CD4-positive, alpha-beta T cell treated with Interleukin-17A for 4 hours (primary cell): ENCODE measurements at regions not wholly inside any gene's neighbourhood (a gene's known extent, or its start where the extent isn't known, plus 50 kb on each side); places are given as distances from the start of the nearest gene placed in this dataset.

ENCODE experiments used
- DNase-seq: peaks from one replicate; pipeline ENCODE4 v3.0.0-alpha.2; 2020; ENCODE audit warnings: mixed read lengths

DNA sequence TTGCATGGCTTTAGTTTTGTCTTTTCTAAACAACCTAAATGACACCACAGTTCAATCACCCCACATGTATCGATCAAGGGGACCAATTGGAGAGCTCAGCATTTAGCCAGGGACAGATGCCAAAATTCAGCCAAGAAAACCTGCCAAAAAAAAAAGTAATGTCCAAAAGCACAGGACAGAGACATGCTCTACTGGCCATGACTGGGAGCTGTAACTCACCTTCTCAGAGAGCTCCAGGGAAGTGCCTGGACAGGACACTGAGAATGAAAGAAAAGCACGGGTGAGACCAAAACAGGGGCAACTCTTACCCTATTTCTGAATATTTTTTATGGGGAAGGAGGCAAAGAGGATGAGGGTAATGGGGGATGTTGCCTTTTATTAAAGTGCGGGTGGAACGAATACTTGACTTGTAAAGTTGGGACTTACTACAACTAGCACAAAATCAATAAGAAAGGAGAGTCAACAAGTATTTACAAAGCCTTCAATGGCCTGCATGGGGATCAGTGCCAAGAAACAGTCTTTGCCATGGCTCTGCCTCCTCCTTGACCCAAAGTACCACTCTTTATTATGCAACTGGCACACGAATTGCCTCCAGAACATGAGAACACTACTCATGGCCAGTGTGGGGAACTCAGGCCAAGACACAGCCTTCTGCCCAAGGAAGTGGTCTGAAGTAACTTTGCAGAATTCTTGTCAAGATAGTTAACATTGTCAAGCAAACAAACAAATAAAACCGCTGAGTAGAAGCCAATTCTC lies 72.9 kb upstream of the HK2 start:
- DNase-seq, result no peak

GRCh38 chr2:74762789-74763188 lies 71.1 kb upstream of the HK2 start:
- no peak for DNase-seq

GRCh38 chr2:74763962-74764428 lies 69.9 kb upstream of the HK2 start:
- DNase-seq, result no peak

DNA sequence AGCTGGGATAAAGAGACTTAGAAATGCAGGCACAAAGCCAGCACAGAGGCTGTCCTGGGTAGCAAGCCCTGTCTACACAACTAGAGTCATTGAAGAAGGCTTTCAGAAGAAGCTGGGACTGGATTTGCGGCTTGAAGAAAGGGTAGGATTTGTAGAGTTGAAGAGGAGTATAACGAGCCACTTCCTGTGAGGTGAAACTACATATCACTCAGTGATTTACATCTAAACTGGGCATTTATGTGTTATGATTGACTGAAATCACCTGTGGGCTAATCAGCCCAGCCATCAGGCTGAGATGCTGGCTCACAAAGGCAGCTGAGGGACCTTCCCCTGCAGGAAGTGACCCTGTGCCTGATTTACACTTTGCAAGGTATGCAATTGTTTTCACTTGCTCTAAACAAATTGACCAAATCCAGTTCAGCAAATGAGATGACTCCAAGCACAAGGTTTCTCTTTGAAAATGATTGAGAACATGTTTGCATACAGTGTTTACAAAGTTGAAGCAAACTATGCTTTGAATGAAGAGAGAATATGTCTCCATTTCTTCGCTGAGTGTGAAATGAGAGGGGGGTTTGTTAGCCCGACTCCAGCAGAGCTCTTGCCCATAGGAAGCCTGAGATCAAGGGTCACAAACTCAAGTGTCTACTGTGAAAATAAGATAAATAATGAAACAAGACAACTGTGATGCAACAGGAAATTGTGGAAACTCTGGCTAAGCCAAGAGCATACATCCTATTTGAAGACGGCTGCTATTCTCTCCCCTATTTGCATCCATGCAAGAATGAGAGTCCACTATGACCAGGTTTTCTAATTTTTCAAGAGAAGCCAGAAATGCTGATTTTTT lies 69.3 kb upstream of the HK2 start:
- no peak for DNase-seq

GRCh38 chr2:74766780-74767179 lies 67.1 kb upstream of the HK2 start:
- DNase-seq, result no peak

DNA sequence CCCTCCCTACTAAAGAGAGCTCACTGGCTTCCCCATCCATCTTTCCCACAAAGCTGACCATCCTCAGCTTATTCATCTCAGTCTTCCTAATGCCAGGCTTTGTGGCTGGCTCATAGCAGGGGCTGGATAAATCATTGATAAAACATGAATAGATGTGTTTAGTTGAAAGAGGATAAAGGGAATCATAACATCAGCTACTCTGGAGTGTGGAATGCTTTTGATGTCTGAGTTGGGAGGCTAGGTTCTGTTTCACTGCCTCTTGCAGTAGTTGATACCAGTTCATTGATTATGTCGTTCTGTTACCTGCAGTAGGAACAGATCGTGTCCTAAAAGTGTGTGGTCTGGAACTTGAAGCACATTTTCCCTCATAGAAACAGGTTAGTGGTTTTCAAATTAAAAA lies 66.3 kb upstream of the HK2 start:
- DNase-seq, result no peak

DNA sequence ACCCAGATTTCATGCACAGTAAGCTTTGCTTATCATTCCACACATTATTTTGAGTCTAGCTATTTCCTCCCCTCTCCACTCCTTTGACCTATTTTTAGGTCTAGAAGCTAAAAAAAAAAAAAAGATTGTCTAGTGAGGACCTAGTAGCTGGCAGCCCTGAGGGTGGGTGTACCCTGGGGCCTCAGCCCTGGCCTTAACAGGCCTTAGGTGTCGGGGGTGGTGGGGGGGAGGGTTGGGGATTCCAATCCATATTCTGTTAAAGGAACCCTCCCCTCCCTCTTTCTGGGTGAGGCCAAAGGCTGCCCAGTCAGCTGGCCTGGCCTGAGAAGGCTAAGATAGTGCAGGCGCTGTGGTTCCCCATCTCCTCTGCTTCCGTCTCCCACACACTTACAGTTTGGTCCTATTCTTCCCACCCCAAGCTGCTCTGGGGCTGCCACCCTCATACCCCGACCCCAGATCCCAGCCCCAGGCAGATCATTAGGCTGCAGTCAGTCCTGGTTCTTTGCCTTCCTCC lies 65.5 kb upstream of the HK2 start:
- no peak for DNase-seq

GRCh38 chr2:74772046-74772445 lies 61.9 kb upstream of the HK2 start:
- no peak for DNase-seq

DNA sequence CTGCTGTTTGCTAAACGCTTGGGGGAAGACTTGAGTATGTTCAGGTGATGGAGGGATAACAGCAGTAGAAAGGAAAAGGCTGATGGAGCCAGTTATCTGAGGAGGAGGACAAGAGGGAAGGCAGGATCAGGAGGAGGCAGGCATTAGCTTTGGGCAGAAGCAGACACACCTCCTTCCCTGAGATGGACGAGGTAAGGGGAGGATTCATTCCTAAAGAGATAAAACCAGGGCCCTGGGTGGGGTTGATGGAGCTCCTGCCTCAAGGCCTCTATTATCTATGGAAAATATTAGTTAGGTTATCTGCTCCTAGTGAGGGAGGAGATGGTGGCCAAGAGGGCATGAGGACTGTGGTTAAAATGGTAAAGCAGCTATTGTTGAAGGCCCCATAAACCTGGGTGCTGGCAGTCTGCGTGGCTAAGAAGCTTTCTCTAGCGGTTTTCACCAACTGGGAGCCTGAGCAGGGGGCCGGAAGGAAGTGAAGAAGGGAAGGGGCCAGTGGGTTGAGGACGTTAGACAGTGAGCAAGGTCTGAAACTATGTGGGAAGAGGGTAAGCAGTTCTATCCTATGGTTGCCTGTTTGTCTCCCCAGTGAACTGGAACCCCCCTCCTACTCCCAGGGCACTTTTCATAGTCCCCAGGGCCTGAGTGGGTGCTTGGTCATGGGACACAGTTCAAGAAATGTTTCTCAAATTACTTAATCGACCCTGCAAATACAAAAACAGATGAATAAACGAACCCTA lies 56.6 kb upstream of the HK2 start:
- DNase-seq, result peak; percentile 4

DNA sequence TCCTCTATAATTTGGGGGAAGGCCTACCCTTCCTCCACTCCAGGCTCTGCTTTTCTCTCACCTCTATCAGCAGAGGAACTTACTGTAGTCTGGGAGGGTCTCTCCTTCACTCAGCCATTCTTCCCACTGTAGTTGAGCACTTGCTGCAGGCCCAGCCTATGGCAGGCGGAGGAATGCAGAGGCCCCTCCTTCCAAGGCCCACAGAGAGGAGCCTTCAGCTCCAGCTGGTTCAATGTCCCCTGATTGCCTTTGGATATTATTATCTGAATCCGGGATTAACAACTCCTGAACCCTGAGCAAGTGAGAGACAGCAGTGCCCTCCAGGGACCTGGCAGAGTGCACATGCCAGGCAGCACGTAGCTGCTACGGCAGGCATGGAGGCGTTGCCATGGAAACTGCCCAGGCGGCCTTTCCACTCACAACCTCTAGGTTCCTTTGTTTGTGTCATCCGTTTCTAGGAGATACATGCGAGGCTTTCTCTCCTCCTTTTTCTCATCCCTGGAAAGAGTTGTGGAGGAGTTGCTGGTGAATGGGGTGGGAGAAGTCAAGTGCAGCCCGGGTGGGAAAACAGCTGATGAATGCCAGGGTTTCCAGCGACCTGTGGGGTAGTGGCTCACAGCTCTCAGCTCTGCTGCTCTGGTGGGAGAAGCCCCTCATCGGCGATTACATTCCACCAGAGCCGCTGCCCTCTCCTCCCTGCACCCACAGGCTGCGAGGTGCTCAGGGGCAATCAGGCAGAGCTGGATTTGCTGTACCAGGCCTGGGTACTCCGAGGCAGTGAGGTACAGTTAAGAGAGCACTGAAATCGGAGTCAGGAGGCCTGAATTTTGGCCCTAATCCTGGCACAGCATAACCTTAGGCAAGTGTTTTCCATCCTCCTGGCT lies 55.3 kb upstream of the HK2 start:
- no peak for DNase-seq

- DNase-seq, result no peak
These were observed 54.7 kb upstream of the HK2 start for GRCh38 chr2:74779265-74779558.

DNA sequence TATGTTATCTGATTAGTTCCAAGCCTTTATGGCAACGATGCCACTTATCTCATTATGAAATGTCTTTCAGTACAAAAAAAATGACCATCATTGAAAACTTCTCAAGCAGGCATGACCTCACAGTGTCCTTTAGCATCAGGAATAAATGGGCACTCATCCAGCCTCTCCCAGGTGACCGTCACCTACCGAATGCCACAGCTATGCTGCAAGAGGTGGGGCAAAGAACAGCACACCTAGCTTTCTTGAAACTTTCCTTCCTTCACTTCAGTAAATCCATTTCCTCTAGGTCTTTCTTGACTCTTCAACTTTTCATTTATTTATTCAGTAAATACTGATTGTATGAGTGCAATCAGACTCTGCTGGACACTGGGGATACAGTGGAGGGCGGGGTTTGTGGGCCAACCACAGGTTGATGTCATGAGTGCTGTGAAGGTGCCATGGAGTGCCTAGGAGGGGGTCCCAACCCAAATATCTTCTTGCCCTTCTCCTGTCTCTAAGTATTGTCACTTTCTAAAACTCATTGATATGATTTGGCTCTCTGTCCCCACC lies 54.3 kb upstream of the HK2 start:
- DNase-seq, result no peak
